GM23248 (cell line): ENCODE measurements at regions not wholly inside any gene's neighbourhood (a gene's known extent, or its start where the extent isn't known, plus 50 kb on each side); places are given as distances from the start of the nearest gene placed in this dataset.

Source experiments
- EZH2 ChIP-seq: fragments of 200-600 bp; sonication (generic); IDR thresholded peaks from 2 replicates; pipeline ENCODE4 v1.6.1; 2018; ENCODE audit warnings: antibody characterized with exemption, mild to moderate bottlenecking; ENCODE audit not compliant: insufficient read depth, poor library complexity, severe bottlenecking
- EZH2phosphoT487 ChIP-seq: fragments of 200-600 bp; sonication (generic); IDR thresholded peaks from 2 replicates; pipeline ENCODE4 v1.6.1; 2018; ENCODE audit warnings: antibody characterized with exemption, moderate library complexity, mild to moderate bottlenecking, low read depth; ENCODE audit not compliant: insufficient read depth

GRCh38 chr15:77724715-77725114 is 92.0 kb upstream of the LINGO1 start:
- TF ChIP-seq EZH2 (no peak), EZH2phosphoT487 (no peak)
